ENCODE measurements at regions not wholly inside any gene's neighbourhood (a gene's known extent, or its start where the extent isn't known, plus 50 kb on each side); places are given as distances from the start of the nearest gene placed in this dataset.

- Histone ChIP-seq H3K9me2 (replicated peaks; ENCODE audit: low read depth, low read length) (no peaks in the 10 kb centered on the region), H3K9me3 (ENCODE audit: insufficient read depth, low read depth, low read length) (no peaks in the 10 kb centered on the region), H3F3A (ENCODE audit: low read depth) (no peaks in the 10 kb centered on the region), H3K27me3 (ENCODE audit: insufficient read depth, low read length, poor library complexity, severe bottlenecking) (no peaks in the 10 kb centered on the region), H2AFZ (ENCODE audit: low read length) (no peak overlapping the region), H3K36me3 (ENCODE audit: insufficient read depth, low read length) (no peaks in the 10 kb centered on the region), H3K4me1 (ENCODE audit: insufficient read depth, low read length, poor library complexity, severe bottlenecking) (peaks cover 5% of the 10 kb centered on the region), H3K4me2 (ENCODE audit: low read depth, low read length, poor library complexity, severe bottlenecking) (no peak overlapping the region), H3K9ac (ENCODE audit: low read depth, low read length, poor library complexity, severe bottlenecking) (no peak overlapping the region), H3K4me3 (ENCODE audit: low read length, poor library complexity, severe bottlenecking) (no peak overlapping the region), H4K20me1 (ENCODE audit: insufficient read depth, low read length, poor library complexity, severe bottlenecking) (no peaks in the 10 kb centered on the region), H3K79me2 (ENCODE audit: insufficient read depth, low read length) (no peaks in the 10 kb centered on the region)
- TF ChIP-seq EZH2phosphoT487 (IDR thresholded peaks at IDR 0.05; ENCODE audit: borderline replicate concordance) (no peak), CTCF (conservative IDR thresholded peaks at IDR 0.05; ENCODE audit: low read length) (no peak)
These were observed 190.4 kb upstream of the TLL1 start for GRCh38 chr4:165682611-165683010.

GRCh38 chr4:165684177-165684805, 188.7 kb upstream of the TLL1 start:
- H2AFZ ChIP-seq (ENCODE audit: low read length), result no peak overlapping the region
- H3F3A ChIP-seq (ENCODE audit: low read depth), result no peaks in the 10 kb centered on the region
- no peaks in the 10 kb centered on the region for H3K27me3 ChIP-seq (ENCODE audit: insufficient read depth, low read length, poor library complexity, severe bottlenecking)
- H3K9me2 ChIP-seq (replicated peaks; ENCODE audit: low read depth, low read length), result no peaks in the 10 kb centered on the region
- no peak overlapping the region for H3K9ac ChIP-seq (ENCODE audit: low read depth, low read length, poor library complexity, severe bottlenecking)
- TF ChIP-seq CTCF (conservative IDR thresholded peaks at IDR 0.05; ENCODE audit: low read length) (no peak), EZH2phosphoT487 (IDR thresholded peaks at IDR 0.05; ENCODE audit: borderline replicate concordance) (no peak)
- no peak overlapping the region for H3K4me2 ChIP-seq (ENCODE audit: low read depth, low read length, poor library complexity, severe bottlenecking)
- H3K36me3 ChIP-seq (ENCODE audit: insufficient read depth, low read length), result no peaks in the 10 kb centered on the region
- no peaks in the 10 kb centered on the region for H4K20me1 ChIP-seq (ENCODE audit: insufficient read depth, low read length, poor library complexity, severe bottlenecking)
- no peaks in the 10 kb centered on the region for H3K9me3 ChIP-seq (ENCODE audit: insufficient read depth, low read depth, low read length)
- no peaks in the 10 kb centered on the region for H3K79me2 ChIP-seq (ENCODE audit: insufficient read depth, low read length)
- peaks cover 11% of the 10 kb centered on the region for H3K4me1 ChIP-seq (ENCODE audit: insufficient read depth, low read length, poor library complexity, severe bottlenecking)
- no peak overlapping the region for H3K4me3 ChIP-seq (ENCODE audit: low read length, poor library complexity, severe bottlenecking)

GRCh38 chr4:165686756-165687155, 186.3 kb upstream of the TLL1 start:
- Histone ChIP-seq H3F3A (ENCODE audit: low read depth) (no peaks in the 10 kb centered on the region), H3K79me2 (ENCODE audit: insufficient read depth, low read length) (no peaks in the 10 kb centered on the region), H2AFZ (ENCODE audit: low read length) (no peak overlapping the region), H3K4me1 (ENCODE audit: insufficient read depth, low read length, poor library complexity, severe bottlenecking) (peaks cover 11% of the 10 kb centered on the region), H3K27me3 (ENCODE audit: insufficient read depth, low read length, poor library complexity, severe bottlenecking) (no peaks in the 10 kb centered on the region), H3K9ac (ENCODE audit: low read depth, low read length, poor library complexity, severe bottlenecking) (no peak overlapping the region), H4K20me1 (ENCODE audit: insufficient read depth, low read length, poor library complexity, severe bottlenecking) (no peaks in the 10 kb centered on the region), H3K4me2 (ENCODE audit: low read depth, low read length, poor library complexity, severe bottlenecking) (no peak overlapping the region), H3K9me3 (ENCODE audit: insufficient read depth, low read depth, low read length) (no peaks in the 10 kb centered on the region), H3K9me2 (replicated peaks; ENCODE audit: low read depth, low read length) (no peaks in the 10 kb centered on the region), H3K4me3 (ENCODE audit: low read length, poor library complexity, severe bottlenecking) (no peak overlapping the region), H3K36me3 (ENCODE audit: insufficient read depth, low read length) (no peaks in the 10 kb centered on the region)
- TF ChIP-seq EZH2phosphoT487 (IDR thresholded peaks at IDR 0.05; ENCODE audit: borderline replicate concordance) (no peak), CTCF (conservative IDR thresholded peaks at IDR 0.05; ENCODE audit: low read length) (no peak)
